Jurkat, Clone E6-1 (cell line): ENCODE measurements at regions not wholly inside any gene's neighbourhood (a gene's known extent, or its start where the extent isn't known, plus 50 kb on each side); places are given as distances from the start of the nearest gene placed in this dataset.

Experiments
- DNase-seq: peaks from one replicate; pipeline ENCODE4 v3.0.0-alpha.2; 2011; ENCODE audit warnings: low read depth, low spot score
- H3K4me3 ChIP-seq: 2 replicates; pipeline ENCODE4 v1.5.1; 2011; ENCODE audit warnings: mild to moderate bottlenecking, low read length, control low read depth, moderate library complexity

- no peak overlapping the region for H3K4me3 ChIP-seq
- DNase-seq: no peak
These were observed 114.3 kb downstream of the WSCD1 start for GRCh38 chr17:6184508-6184907.

GRCh38 chr17:6179017-6179416 lies 108.8 kb downstream of the WSCD1 start:
- no peak for DNase-seq
- no peak overlapping the region for H3K4me3 ChIP-seq

- DNase-seq: no peak
- H3K4me3 ChIP-seq: no peak overlapping the region
These were observed 107.9 kb downstream of the WSCD1 start for GRCh38 chr17:6177941-6178694.
